ENCODE measurements at regions not wholly inside any gene's neighbourhood (a gene's known extent, or its start where the extent isn't known, plus 50 kb on each side); places are given as distances from the start of the nearest gene placed in this dataset.
"Not testable (repeated sequence)": the region's sequence is repeated elsewhere in the genome, so short reads cannot be mapped to it uniquely, and the experiment has no call there.

DNA sequence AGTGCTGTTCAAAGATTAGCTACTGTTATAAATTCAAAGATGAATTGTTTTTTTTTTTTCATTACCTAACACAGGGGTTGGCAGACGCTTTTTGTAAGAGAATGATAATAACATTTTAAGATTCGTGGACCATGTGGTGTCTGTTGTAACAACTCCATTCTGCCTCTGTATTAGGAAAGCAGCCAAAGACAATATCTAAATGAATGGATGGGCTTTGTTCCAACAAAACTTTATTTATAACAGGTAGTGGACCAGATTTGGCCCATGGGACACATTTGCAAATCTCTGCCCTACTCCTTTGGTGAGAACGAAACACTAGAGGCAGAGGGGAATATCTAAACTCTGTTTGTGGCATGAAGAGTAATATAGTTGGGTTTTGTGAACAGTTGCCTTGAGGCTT lies 83.6 kb upstream of the BLID start:
- peaks cover 22% of the 10 kb centered on the region for H3K27me3 Mint-ChIP-seq (ENCODE audit: low read depth)
- CTCF ChIA-PET: interaction anchor here (1.1 kb wide), 1 partner anchor 16 kb away, joined by 3 read pairs; no protein-coding TSS in a partner anchor
- H3K36me3 Mint-ChIP-seq (ENCODE audit: low read depth): no peaks in the 10 kb centered on the region
- intact Hi-C loops (cut with micrococcal nuclease): no loop called here
- H3K27ac Mint-ChIP-seq: no peak overlapping the region
- no peak overlapping the region for H3K4me3 Mint-ChIP-seq
- no peaks in the 10 kb centered on the region for H3K9me3 Mint-ChIP-seq
- no peaks in the 10 kb centered on the region for H3K4me1 Mint-ChIP-seq (ENCODE audit: low read depth)
- no peak for DNase-seq

DNA sequence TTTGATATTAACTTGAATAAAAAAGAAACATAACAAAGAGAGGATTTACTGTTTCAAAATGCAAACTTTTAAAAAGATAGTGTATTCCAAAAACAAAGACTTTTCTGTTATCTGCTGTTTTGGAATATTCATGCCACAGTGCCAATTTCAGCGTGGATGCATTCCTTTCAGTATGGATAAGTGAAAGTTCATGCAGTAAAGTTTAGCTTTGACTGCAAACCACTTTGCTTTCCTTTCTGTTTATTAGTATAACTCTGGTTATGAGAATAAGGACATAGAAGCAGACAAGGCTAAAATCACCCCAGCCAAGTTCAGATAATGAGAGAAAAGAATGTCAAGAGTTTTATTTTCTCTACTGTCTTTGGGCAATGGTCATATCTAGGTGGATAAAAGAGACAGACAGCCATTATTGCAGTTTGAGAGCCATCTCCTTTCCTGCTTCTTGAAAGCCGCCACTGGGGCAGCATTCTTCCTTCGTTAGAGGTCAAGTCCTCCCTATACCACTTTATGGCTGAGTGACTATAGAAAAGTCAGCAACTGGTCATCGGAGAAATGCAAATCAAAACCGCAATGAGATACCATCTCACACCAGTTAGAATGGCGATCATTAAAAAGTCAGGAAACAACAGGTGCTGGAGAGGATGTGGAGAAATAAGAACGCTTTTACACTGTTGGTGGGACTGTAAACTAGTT lies 82.4 kb upstream of the BLID start:
- DNase-seq: no peak
- Mint-ChIP-seq H3K9me3 (no peaks in the 10 kb centered on the region), H3K27me3 (ENCODE audit: low read depth) (peaks cover 16% of the 10 kb centered on the region), H3K27ac (no peak overlapping the region), H3K4me3 (no peak overlapping the region), H3K36me3 (ENCODE audit: low read depth) (no peaks in the 10 kb centered on the region), H3K4me1 (ENCODE audit: low read depth) (no peaks in the 10 kb centered on the region)
- intact Hi-C loops (cut with micrococcal nuclease): no loop called here
- CTCF ChIA-PET: interaction anchor here (0.6 kb wide), 1 partner anchor 26 kb away, joined by 3 read pairs; no protein-coding TSS in a partner anchor

DNA sequence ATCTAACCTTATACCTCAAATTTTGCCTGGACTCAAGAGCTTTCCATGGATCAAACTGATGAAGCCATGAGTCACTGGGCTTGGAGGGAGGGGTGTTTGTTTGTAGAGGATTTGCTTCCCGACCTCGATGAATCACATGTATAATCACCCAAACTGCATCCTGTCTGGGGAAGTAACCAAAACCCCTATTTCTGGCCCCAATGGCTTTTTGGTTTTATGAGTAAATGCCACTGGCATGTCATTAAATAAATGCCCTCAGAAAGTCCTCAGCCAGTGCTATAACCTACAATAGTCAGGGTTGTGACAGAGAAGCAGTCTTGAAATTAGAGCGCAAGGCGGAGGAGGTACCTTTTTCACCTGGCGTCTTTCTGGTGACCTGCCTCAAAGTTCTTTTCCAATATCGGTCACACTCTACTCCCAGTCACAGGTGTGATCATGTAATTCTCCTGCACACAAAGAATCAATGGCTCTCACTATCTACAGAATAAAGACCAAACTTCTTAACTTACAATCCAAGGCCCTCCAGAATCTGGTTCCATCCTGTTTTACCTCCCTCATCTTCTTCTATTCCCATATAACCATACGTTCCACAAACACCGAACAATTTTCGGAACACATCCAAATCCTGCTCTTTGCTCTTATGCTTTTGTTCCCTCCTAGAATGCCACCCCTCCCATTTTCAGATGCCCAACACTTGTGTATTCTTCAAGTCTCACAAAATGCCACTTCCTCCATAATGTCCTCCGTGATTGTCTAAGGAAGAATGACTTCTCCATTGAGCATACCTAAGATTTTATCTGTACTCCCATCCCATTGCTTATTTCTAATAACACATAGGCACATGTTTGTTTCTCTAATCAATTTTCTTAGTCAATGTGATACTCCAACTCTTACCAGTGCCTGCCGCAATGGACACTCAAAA lies 81.3 kb upstream of the BLID start:
- intact Hi-C loops (cut with micrococcal nuclease): no loop called here
- no peaks in the 10 kb centered on the region for H3K36me3 Mint-ChIP-seq (ENCODE audit: low read depth)
- no peaks in the 10 kb centered on the region for H3K4me1 Mint-ChIP-seq (ENCODE audit: low read depth)
- no peak for DNase-seq
- H3K27me3 Mint-ChIP-seq (ENCODE audit: low read depth): peaks cover 5% of the 10 kb centered on the region
- H3K9me3 Mint-ChIP-seq: no peaks in the 10 kb centered on the region
- no peak overlapping the region for H3K4me3 Mint-ChIP-seq
- CTCF ChIA-PET: interaction anchor here (0.6 kb wide), 1 partner anchor 25 kb away, joined by 3 read pairs; no protein-coding TSS in a partner anchor
- H3K27ac Mint-ChIP-seq: no peak overlapping the region

DNA sequence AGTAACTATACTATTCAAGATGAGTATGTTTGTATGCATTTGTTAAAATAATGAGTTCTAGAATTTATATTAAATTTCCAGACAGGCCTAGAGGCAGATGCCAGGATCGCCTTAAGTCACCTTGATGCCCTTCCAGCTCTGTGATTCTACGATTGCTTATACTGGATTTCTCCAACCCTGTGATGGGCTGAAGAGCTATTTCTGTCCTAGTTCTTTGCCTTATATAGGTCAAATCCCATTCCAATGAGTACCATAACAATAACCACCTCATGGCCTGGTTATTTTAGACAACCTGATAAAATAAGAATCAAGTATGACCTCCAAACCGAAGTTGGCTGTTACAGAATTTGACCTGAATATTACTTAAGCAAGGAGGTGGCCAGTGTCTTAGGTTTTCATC lies 79.8 kb upstream of the BLID start:
- no peak overlapping the region for H3K4me3 Mint-ChIP-seq
- peaks cover 10% of the 10 kb centered on the region for H3K27me3 Mint-ChIP-seq (ENCODE audit: low read depth)
- H3K36me3 Mint-ChIP-seq (ENCODE audit: low read depth): no peaks in the 10 kb centered on the region

DNA sequence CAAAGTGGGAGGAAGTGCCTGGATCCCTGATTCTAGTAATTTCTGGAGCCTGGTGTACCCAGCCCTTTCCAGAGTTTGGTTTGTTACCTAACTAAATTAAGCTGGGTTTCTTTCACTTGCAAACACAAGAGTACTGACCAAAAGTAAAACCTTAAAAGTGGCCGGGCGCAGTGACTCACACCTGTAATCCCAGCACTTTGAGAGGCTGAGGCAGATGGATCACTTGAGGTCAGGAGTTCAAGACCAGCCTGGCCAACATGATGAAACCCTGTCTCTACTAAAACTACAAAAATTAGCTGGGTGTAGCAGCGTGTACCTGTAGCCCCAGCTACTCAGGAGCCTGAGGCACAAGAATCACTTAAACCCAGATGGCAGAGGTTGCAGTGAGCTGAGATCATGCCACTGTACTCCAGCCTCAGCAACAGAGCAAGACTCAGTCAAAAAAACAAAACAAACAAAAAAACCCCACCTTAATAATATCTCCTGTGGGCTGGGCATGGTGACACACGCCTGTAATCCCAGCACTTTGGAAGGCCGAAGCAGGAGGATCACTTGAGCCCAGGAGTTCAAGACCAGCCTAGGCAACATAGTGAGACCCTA lies 78.0 kb upstream of the BLID start:
- H3K27me3 Mint-ChIP-seq (ENCODE audit: low read depth): peaks cover 16% of the 10 kb centered on the region
- H3K27ac Mint-ChIP-seq; H3K9me3 Mint-ChIP-seq; intact Hi-C loops (cut with micrococcal nuclease); DNase-seq; CTCF ChIA-PET; H3K4me3 Mint-ChIP-seq; H3K36me3 Mint-ChIP-seq (ENCODE audit: low read depth); H3K4me1 Mint-ChIP-seq (ENCODE audit: low read depth): not testable (repeated sequence)

More for the DNA sequence above, 79.8 kb upstream of the BLID start:
- CTCF ChIA-PET: no interaction called here
- Mint-ChIP-seq H3K9me3 (no peaks in the 10 kb centered on the region), H3K27ac (no peak overlapping the region), H3K4me1 (ENCODE audit: low read depth) (no peaks in the 10 kb centered on the region)
- no peak for DNase-seq
- intact Hi-C loops (cut with micrococcal nuclease): no loop called here

DNA sequence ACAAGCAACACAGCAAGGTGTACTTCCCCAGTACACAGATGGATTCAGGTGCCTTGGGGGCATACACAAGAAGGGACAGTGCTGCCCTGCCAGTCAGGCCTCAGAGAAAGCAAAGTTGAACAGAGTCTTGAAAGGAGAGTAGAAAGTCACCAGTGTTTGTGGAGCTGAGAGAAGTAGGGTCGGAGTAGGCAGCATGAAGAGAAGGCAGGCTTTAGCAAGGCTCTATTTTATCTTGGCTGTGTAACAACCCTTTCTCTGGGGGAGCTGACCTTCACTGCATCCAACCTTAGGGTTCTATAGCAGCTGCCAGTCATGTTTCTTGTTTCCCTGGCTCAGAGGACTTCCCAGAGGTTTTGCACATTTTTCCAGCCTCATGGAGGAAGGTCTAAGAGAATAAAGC lies 77.4 kb upstream of the BLID start:
- Mint-ChIP-seq H3K27ac (no peak overlapping the region), H3K27me3 (ENCODE audit: low read depth) (peaks cover 16% of the 10 kb centered on the region), H3K9me3 (no peaks in the 10 kb centered on the region), H3K4me1 (ENCODE audit: low read depth) (no peaks in the 10 kb centered on the region), H3K36me3 (ENCODE audit: low read depth) (no peaks in the 10 kb centered on the region), H3K4me3 (no peak overlapping the region)
- CTCF ChIA-PET: no interaction called here
- intact Hi-C loops (cut with micrococcal nuclease): no loop called here
- DNase-seq: no peak

DNA sequence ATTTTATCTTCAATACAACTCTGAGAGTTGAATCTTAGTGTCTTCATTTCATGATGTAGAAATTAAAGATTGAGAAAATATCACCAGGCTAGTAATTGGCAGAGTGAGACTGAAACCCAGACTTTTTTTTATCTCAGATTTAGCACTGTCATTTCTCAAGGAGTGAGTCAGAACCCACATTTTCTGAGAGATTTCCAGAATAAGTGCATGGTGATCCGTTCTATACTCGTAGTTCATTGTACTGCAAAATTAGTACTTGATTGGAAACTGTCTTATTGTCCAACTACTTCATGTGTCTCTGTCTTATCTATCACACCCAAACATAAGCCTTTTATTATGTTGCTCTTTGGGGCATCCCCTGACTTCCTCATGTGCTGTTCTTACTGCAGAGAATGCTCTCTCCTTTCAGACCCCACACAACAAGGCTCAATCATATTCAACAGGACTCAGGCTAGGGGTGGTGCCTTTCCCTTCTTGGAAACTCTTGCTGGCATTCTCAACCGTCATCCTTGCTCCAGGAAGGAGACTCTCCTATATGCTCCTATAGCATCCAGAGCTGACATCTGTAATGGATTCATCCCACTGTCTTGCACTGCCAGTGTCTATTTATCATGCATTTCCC lies 76.7 kb upstream of the BLID start:
- Mint-ChIP-seq H3K9me3 (no peaks in the 10 kb centered on the region), H3K27ac (no peak overlapping the region), H3K36me3 (ENCODE audit: low read depth) (no peaks in the 10 kb centered on the region), H3K4me1 (ENCODE audit: low read depth) (no peaks in the 10 kb centered on the region), H3K4me3 (no peak overlapping the region), H3K27me3 (ENCODE audit: low read depth) (peaks cover 16% of the 10 kb centered on the region)
- no peak for DNase-seq
- CTCF ChIA-PET: no interaction called here
- intact Hi-C loops (cut with micrococcal nuclease): no loop called here

DNA sequence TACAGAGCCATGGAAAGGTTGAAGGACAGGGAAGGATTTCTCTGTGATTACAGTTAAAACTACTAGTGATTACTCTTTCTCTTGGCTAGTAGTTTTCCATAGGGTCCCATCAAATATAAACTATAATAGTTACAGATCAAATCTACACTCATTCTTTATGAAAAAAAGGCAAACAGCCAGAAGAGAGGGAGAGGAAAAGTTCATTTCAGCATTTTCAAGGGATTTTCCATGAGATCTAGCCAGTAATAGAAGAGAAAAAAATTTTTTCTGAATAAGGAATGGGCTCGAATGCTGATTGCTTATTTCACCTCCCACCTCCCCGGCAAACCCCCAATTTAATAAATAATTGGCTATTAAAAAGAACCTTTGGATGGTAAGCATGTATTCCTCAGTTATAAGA lies 74.8 kb upstream of the BLID start:
- no peak overlapping the region for H3K27ac Mint-ChIP-seq
- no peak overlapping the region for H3K4me3 Mint-ChIP-seq
- H3K36me3 Mint-ChIP-seq (ENCODE audit: low read depth): no peaks in the 10 kb centered on the region
- CTCF ChIA-PET: no interaction called here
- H3K4me1 Mint-ChIP-seq (ENCODE audit: low read depth): no peaks in the 10 kb centered on the region
- DNase-seq: no peak
- peaks cover 16% of the 10 kb centered on the region for H3K27me3 Mint-ChIP-seq (ENCODE audit: low read depth)
- intact Hi-C loops (cut with micrococcal nuclease): no loop called here
- H3K9me3 Mint-ChIP-seq: no peaks in the 10 kb centered on the region

DNA sequence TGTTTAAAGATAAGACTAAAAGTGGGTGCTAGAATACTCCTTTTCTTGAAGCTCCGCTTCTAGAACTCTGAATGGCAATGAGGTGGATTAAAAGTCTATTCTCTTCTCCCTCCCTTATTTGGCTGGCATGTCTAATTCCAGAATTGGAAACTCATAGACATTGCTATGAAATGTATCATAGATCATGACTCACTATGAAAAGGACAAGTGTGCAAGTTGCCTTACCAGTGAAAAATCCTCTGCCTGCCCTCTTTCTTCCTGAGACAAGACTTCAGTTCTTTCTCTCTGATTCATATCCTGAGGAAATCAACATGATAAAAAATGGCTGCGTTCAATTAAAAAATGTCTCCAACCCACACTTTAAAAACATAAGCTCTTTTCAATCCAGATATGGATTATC lies 73.2 kb upstream of the BLID start:
- intact Hi-C loops (cut with micrococcal nuclease): no loop called here
- H3K4me1 Mint-ChIP-seq (ENCODE audit: low read depth): no peaks in the 10 kb centered on the region
- no peaks in the 10 kb centered on the region for H3K9me3 Mint-ChIP-seq
- CTCF ChIA-PET: interaction anchor here (0.7 kb wide), 1 partner anchor 14 kb away, joined by 4 read pairs; no protein-coding TSS in a partner anchor
- no peaks in the 10 kb centered on the region for H3K36me3 Mint-ChIP-seq (ENCODE audit: low read depth)
- no peak for DNase-seq
- no peak overlapping the region for H3K4me3 Mint-ChIP-seq
- H3K27me3 Mint-ChIP-seq (ENCODE audit: low read depth): peaks cover 20% of the 10 kb centered on the region
- no peak overlapping the region for H3K27ac Mint-ChIP-seq

DNA sequence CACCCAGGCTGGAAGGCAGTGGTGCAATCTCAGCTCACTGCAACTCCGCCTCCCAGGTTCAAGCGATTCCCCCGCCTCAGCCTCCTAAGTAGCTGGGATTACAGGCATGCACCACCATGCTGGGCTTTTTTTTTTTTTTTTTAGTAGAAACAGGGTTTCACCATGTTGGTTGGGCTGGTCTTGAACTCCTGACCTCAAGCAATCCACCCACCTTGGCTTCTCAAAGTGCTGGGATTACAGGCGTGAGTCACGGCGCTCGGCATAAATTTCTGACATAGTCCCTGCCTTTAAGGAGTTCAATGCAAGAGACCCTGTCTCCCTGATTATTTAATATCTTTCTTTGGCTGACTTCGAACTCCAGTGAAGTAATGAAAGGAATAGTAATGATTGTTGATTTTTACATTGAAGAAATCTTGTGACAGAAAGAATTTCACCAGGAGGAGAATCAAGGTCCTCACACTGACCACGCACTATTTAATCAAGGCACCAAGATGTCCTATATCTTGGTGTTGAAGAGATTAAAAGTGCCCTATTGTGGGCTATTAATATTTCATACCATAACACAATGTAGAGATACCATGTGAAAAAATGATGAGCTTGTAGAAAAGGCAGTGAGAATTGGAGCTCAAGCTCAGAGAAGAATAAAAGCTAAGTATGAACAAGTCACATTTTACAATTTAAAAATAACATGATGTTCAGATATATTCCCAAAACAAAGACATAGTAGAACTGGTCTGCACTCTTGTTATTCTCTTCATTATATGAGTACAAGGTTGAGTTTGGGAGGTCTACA lies 71.6 kb upstream of the BLID start:
- Mint-ChIP-seq H3K9me3 (no peaks in the 10 kb centered on the region), H3K36me3 (ENCODE audit: low read depth) (no peaks in the 10 kb centered on the region), H3K4me3 (no peak overlapping the region), H3K27ac (no peak overlapping the region), H3K27me3 (ENCODE audit: low read depth) (peaks cover 22% of the 10 kb centered on the region), H3K4me1 (ENCODE audit: low read depth) (no peaks in the 10 kb centered on the region)
- intact Hi-C loops (cut with micrococcal nuclease): no loop called here
- no peak for DNase-seq
- CTCF ChIA-PET: interaction anchor here (0.7 kb wide), 1 partner anchor 213 kb away, joined by 3 read pairs; no protein-coding TSS in a partner anchor

DNA sequence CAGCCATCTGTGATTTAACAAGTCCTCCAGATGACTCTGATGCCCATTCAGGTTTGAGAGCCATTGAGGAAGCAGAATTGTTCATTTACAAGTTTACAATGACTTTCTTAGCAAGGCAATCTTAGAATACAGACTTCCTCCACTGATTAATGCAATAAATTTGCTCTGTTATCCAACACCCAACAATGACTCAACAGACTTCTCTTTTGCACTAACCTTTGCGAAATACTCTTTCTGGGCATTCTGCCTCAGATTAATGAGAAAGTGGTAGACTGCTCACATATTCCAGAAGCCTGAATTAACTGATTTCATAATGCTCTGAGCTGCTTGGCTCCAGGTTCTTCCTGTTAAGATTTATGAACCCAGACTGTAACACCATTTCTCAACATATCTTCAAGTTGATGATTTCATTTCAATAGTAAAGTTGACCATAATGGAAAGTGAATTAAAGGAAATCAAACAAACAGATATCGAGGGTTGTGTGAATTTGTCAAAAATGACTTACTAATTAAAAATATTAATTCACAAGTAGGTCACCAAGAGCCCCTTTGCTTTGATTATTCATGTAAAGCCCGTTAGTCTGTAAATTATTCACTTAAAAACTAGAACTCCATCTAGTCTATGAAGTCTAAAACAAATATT lies 70.5 kb upstream of the BLID start:
- Mint-ChIP-seq H3K36me3 (ENCODE audit: low read depth) (no peaks in the 10 kb centered on the region), H3K4me1 (ENCODE audit: low read depth) (no peaks in the 10 kb centered on the region), H3K27me3 (ENCODE audit: low read depth) (peaks cover 16% of the 10 kb centered on the region), H3K9me3 (no peaks in the 10 kb centered on the region), H3K4me3 (no peak overlapping the region), H3K27ac (no peak overlapping the region)
- no peak for DNase-seq
- intact Hi-C loops (cut with micrococcal nuclease): no loop called here
- CTCF ChIA-PET: interaction anchor here (0.7 to 1.5 kb wide), 2 partner anchors 16 to 212 kb away, joined by 3 read pairs; no protein-coding TSS in a partner anchor

All from activated naive CD4-positive, alpha-beta T cell treated with anti-CD3 and anti-CD28 coated beads for 36 hours (primary cell).